MCF 10A (cell line): ENCODE measurements at regions not wholly inside any gene's neighbourhood (a gene's known extent, or its start where the extent isn't known, plus 50 kb on each side); places are given as distances from the start of the nearest gene placed in this dataset.
A peak's percentile ranks its signal among the peaks of the same experiment; 100 is the strongest.

Experiments
- BruUV-seq: library from RNA; stranded (reverse); fragments of 400-500 nt; replicated peaks from 2 replicates; lab custom pipeline; 2021; lab: Mats Ljungman, UMichigan
- CTCF ChIA-PET: fragments of 300-600 bp; sonication (Branson Sonifier 250); formaldehyde crosslinking; extraction: SDS; loops from one replicate; lab custom pipeline; 2021; ENCODE audit warnings: antibody characterized with exemption, inconsistent platforms; lab: Yijun Ruan, JAX
- POLR2A ChIA-PET: fragments of 300-600, 350-650 bp; sonication (Branson Sonifier 250); formaldehyde crosslinking; extraction: SDS; loops from one replicate; lab custom pipeline; 2020; ENCODE audit warnings: antibody characterized with exemption, inconsistent platforms; lab: Yijun Ruan, JAX
- DNase-seq: peaks from one replicate; pipeline ENCODE4 v3.0.0-alpha.2; 2018; ENCODE audit not compliant: unreplicated experiment
- H3K27ac Mint-ChIP-seq: one replicate; pipeline ENCODE4 v1.8.0; 2022; ENCODE audit warnings: mild to moderate bottlenecking, low read depth, mixed read lengths; ENCODE audit not compliant: unreplicated experiment
- H3K27me3 Mint-ChIP-seq: one replicate; pipeline ENCODE4 v1.8.0; 2022; ENCODE audit warnings: mixed read lengths; ENCODE audit not compliant: insufficient read depth, unreplicated experiment
- H3K36me3 Mint-ChIP-seq: one replicate; pipeline ENCODE4 v1.8.0; 2022; ENCODE audit warnings: mild to moderate bottlenecking, moderate library complexity, mixed read lengths; ENCODE audit not compliant: insufficient read depth, unreplicated experiment
- H3K4me1 Mint-ChIP-seq: one replicate; pipeline ENCODE4 v1.8.0; 2022; ENCODE audit warnings: mixed read lengths; ENCODE audit not compliant: insufficient read depth, unreplicated experiment
- H3K4me3 Mint-ChIP-seq: one replicate; pipeline ENCODE4 v1.8.0; 2022; ENCODE audit warnings: mild to moderate bottlenecking, moderate library complexity, mixed read lengths; ENCODE audit not compliant: unreplicated experiment
- H3K9me3 Mint-ChIP-seq: one replicate; pipeline ENCODE4 v1.8.0; 2022; ENCODE audit warnings: mixed read lengths; ENCODE audit not compliant: unreplicated experiment
- CTCF ChIP-seq: fragments of 200-600 bp; IDR thresholded peaks from one replicate; pipeline ENCODE4 v1.8.0; 2022; ENCODE audit warnings: antibody characterized with exemption, mild to moderate bottlenecking; ENCODE audit not compliant: unreplicated experiment
- intact Hi-C: fragments of 100-400 bp; cut with micrococcal nuclease; formaldehyde crosslinking; loops from 2 replicates; pipeline ENCODE4 v1.14.1; 2022

GRCh38 chrX:63932006-63932405 is 147.0 kb upstream of the ARHGEF9 start:
- Mint-ChIP-seq H3K27ac (no peak overlapping the region), H3K9me3 (peaks cover under 1% of the 10 kb centered on the region), H3K27me3 (no peaks in the 10 kb centered on the region), H3K4me1 (peaks cover 6% of the 10 kb centered on the region), H3K4me3 (no peak overlapping the region), H3K36me3 (no peaks in the 10 kb centered on the region)
- BruUV-seq = no TSS peak
- DNase-seq = no peak
- CTCF ChIA-PET = interaction anchor here (1.0 to 4.3 kb wide), 4 partner anchors 12 to 1520 kb away, joined by 3 to 59 read pairs (median 8); no protein-coding TSS in a partner anchor
- intact Hi-C loops = loop anchor here (5.0 to 10.0 kb wide), 2 partner anchors 160 to 273 kb away; partner anchors contain the start of gene AMER1
- POLR2A ChIA-PET = interaction anchor here (0.8 kb wide), 1 partner anchor 259 kb away, joined by 3 read pairs; no protein-coding TSS in a partner anchor
- TF ChIP-seq CTCF = peak; percentile 7

- Mint-ChIP-seq H3K27me3 (no peaks in the 10 kb centered on the region), H3K4me3 (no peak overlapping the region), H3K4me1 (peaks cover 6% of the 10 kb centered on the region), H3K36me3 (no peaks in the 10 kb centered on the region), H3K9me3 (no peaks in the 10 kb centered on the region), H3K27ac (no peak overlapping the region)
- CTCF ChIA-PET = interaction anchor here (0.6 to 4.3 kb wide), 15 partner anchors 11 to 1533 kb away, joined by 3 to 59 read pairs (median 3); no protein-coding TSS in a partner anchor
- peak; percentile 14 for DNase-seq
- BruUV-seq = no TSS peak
- intact Hi-C loops = loop anchor here (5.0 to 10.0 kb wide), 2 partner anchors 162 to 275 kb away; partner anchors contain the start of gene AMER1
- POLR2A ChIA-PET = interaction anchor here (0.5 to 1.1 kb wide), 2 partner anchors 276 to 1017 kb away, joined by 3 read pairs; partner anchors contain the start of gene AMER1
- TF ChIP-seq CTCF = peak; percentile 42
Measured at GRCh38 chrX:63930140-63930539, 145.1 kb upstream of the ARHGEF9 start.

- CTCF ChIA-PET = interaction anchor here (0.6 to 4.3 kb wide), 14 partner anchors 10 to 1524 kb away, joined by 3 to 59 read pairs (median 4); no protein-coding TSS in a partner anchor
- peaks cover 6% of the 10 kb centered on the region for H3K4me1 Mint-ChIP-seq
- H3K27ac Mint-ChIP-seq = no peak overlapping the region
- H3K36me3 Mint-ChIP-seq = no peaks in the 10 kb centered on the region
- no peak overlapping the region for H3K4me3 Mint-ChIP-seq
- intact Hi-C loops = loop anchor here (5.0 to 10.0 kb wide), 2 partner anchors 163 to 275 kb away; partner anchors contain the start of gene AMER1
- no peak for DNase-seq
- POLR2A ChIA-PET = interaction anchor here (1.1 kb wide), 1 partner anchor 276 kb away, joined by 3 read pairs; the partner anchor contains the start of gene AMER1
- H3K27me3 Mint-ChIP-seq = no peaks in the 10 kb centered on the region
- no peak for TF ChIP-seq CTCF
- BruUV-seq = no TSS peak
- H3K9me3 Mint-ChIP-seq = no peaks in the 10 kb centered on the region
Measured at GRCh38 chrX:63929608-63930007, 144.6 kb upstream of the ARHGEF9 start.

- no peak overlapping the region for H3K4me3 Mint-ChIP-seq
- no TSS peak for BruUV-seq
- no peak for DNase-seq
- H3K27me3 Mint-ChIP-seq = no peaks in the 10 kb centered on the region
- ChIA-PET CTCF (interaction anchor here (0.6 kb wide), 1 partner anchor 1007 kb away, joined by 4 read pairs; no protein-coding TSS in a partner anchor), POLR2A (no interaction called here)
- TF ChIP-seq CTCF = no peak
- H3K36me3 Mint-ChIP-seq = no peaks in the 10 kb centered on the region
- intact Hi-C loops = no loop called here
- peaks cover 6% of the 10 kb centered on the region for H3K4me1 Mint-ChIP-seq
- H3K27ac Mint-ChIP-seq = no peak overlapping the region
- no peaks in the 10 kb centered on the region for H3K9me3 Mint-ChIP-seq
Measured at GRCh38 chrX:63927848-63928247, 142.8 kb upstream of the ARHGEF9 start.
